GM21360 (cell line): ENCODE measurements at regions not wholly inside any gene's neighbourhood (a gene's known extent, or its start where the extent isn't known, plus 50 kb on each side); places are given as distances from the start of the nearest gene placed in this dataset.
"Not testable (repeated sequence)": the region's sequence is repeated elsewhere in the genome, so short reads cannot be mapped to it uniquely, and the experiment has no call there.

Experiments used
- ATAC-seq: cut with Tn5 transposase; IDR thresholded peaks from one replicate; pipeline ENCODE4 v1.9.1; 2021; ENCODE audit warnings: mild to moderate bottlenecking, moderate library complexity; ENCODE audit not compliant: unreplicated experiment

DNA sequence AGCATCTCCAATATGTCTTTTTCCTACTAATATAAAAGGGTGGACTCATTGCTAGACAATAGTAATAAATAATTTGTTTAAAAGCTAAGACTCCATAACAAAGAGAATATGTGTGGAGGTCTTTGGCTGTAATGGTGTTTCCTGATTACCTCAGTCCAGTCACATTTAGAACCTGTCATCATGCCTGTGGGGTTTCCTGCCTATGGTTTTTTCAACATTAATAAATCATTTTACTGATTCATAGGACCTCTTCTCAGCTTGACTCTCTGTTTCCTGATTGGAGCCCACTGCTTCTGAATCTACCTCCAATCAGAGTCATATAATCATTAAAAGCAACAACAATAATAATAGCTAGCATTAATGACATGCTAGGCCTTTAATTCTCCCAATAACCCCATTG is 52.4 kb upstream of the GNAI1 start:
- no peak for ATAC-seq

DNA sequence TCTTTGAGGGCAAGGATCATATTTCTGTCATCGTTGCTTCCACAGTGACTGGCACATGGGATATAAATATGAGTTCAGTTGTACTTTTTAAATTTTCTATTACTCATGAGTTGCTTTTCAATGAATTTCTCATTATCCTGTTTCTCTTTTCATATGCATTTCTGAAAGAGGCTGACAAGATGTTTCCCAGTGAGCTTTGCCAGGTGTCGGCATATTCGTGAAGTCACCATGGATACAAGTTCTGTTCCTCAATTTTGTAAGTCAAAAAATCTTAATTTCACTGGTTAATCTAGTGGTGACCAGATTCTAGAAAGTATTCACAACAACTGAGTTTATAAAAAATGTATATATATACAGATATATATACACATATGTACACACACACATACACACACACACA is 55.7 kb upstream of the GNAI1 start:
- ATAC-seq = no peak

- no peak for ATAC-seq
Measured at GRCh38 chr7:80078159-80078731, 56.4 kb upstream of the GNAI1 start.

DNA sequence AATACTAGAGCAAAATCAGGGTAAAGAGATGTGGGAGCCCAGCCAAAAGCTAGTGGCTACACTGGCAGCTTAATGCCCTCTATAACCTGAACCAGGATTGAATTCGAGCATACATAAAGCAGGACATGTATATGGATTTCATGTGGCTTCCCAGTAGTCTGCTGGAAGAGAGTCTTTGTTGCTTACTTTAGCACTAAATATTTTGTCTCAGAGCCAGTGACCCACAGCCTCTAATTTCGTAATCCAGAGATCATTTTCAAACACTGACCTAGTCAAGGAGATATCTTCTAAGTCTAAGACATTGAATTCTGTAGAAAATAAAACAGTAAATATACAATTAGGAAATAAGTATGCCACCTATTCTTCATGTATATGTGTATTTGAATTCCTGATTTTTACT is 64.2 kb upstream of the GNAI1 start:
- ATAC-seq = no peak

- ATAC-seq = no peak
Measured at GRCh38 chr7:80066639-80067038, 68.0 kb upstream of the GNAI1 start.

DNA sequence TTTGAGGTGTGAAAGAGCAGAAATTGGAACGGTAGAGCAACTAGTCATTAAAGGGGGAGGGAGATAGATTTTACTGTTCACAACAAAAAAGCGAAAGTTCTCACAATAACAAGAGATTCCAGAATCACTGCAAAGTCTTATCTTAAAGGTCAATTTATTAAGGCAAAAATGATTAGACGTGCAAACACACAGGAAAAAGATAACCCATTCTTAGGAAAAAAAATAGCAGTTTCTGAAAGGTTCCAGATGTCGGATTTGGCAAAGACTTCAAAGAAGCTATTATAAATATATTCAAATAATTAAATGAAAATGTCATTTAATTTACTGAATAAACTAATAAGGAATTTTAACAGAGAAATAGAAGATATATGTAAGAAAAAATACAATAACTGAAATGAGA is 70.8 kb upstream of the GNAI1 start:
- ATAC-seq = no peak

- no peak for ATAC-seq
Measured at GRCh38 chr7:80060218-80060806, 74.3 kb upstream of the GNAI1 start.

GRCh38 chr7:80057488-80057887 is 77.1 kb upstream of the GNAI1 start:
- no peak for ATAC-seq

DNA sequence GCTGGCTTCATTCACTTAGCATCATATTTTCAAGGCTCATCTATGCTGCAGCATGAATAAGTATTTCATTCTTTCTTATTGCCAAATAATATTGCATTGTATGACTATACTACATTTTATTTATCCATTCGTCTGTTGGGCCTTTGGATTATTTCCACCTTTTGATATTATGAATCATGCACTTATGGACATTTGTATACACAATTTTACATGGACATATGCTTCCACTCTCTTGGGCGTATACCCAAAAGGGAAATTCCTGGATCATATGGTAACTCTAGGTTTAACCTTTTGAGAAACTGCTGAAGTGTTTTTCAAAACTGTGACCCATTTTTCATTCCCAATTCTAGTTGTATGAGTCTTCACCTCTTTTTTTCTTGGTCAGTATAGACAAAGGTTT is 80.3 kb upstream of the GNAI1 start:
- no peak for ATAC-seq

DNA sequence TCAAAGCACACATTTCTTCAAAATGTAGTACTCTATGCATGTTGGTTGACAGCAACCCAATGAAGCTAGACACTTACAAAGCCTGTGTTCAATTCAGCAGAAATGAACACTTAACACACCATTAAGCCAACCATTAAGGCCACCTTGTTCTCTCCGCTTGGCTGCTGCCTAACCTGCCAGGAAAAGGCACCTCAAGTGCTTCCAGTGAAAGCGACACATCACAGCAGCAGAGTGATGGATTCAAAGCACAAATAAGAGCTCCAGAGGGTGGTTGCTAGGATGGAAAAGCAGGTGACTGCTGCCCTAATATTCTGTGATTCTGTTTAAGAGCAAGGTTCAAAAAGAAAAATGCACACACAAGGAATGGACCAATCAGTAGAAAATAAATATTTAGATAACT is 81.5 kb upstream of the GNAI1 start:
- ATAC-seq = no peak

- no peak for ATAC-seq
Measured at GRCh38 chr7:80047856-80048459, 86.7 kb upstream of the GNAI1 start.

DNA sequence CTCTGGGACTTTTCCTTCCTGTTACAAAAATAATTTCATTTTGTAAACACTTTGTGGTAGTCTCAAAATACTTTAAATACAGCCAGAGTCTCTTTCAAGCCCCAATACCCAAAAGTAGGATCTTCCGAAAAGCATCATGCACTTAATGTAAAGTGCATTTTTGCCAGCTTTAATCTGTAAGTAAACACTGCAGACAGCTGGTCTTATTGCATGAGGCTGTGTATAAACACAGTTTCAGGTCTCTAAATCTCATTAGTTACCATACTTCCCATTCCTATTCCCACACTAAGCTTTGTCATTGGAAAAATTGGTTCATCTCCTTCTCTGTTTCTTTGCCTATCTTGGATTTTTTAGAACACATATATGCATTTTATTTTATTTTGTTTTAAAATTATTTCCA is 87.6 kb upstream of the GNAI1 start:
- no peak for ATAC-seq

DNA sequence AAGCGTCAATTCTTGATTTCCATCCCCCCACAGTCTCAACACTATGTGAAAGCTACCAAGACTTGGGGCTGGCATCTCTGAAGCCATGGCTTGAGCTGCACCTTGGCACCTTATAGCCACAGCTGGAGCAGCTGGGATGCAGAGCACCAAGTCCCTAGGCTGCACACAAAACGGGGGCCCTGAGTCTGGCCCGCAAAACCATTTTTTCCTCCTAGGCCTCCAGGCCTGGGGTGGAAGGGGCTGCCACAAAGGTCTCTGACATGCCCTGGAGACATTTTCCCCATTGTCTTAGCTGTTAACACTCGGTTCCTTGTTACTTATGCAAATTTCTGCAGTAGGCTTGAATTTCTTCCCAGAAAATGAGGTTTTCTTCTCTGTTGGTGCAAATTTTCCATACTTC is 89.8 kb upstream of the GNAI1 start:
- no peak for ATAC-seq

DNA sequence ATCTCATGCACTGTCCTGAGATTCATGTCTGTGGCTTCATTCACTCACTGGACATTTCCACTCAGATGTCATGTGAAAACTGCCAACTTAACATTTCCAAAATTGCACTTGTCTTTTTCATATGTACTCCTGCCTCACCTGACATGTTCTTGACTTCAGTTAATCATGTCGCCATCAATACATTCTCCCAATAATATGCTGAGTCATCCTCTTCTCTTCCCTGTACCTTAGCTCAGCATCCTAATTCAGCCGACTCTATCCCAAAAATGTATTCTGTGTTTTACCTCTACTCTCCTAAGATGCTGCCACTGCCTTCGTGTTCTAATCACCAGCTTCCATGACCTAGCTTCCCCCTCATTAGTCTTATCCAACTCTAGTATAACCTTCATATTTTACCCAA is 93.9 kb upstream of the GNAI1 start:
- ATAC-seq = no peak

DNA sequence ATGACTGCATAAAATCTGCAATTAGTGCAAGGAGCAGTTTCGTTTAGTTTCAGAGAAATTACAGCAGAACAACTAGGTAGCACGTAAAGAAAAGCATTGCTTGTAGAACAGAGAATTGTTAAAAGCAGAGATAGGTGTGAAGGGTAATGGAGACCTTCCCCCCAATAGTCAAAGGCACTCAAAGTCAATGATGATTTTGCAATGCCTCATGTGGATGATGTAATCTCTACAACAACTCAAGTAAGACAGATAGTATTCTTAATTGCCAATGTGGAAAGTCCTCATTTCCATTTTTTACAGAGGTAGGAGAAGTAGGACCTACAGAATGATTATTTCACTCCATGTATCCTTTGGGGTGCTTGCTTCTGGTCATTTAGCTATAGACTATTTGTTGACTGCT is 94.3 kb upstream of the GNAI1 start:
- ATAC-seq = no peak

- no peak for ATAC-seq
Measured at GRCh38 chr7:80039251-80039884, 95.3 kb upstream of the GNAI1 start.

DNA sequence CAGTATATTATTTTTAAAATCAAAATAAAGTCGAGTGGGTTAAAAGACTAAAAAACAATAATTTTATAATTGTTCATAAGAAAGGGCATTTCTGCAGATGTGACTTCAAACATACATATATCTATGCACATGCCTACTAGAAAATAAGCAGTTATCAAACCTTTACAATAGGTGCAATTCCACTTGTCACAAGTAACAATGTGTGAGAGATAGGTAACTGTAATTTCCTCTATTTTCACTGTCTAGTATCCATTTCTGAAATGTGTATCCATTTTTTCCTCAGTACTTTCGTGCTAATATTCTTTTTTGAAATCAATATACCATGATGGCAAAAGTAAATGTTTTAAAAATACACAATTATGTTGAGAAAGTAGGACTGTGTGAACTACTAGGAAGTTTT is 96.9 kb upstream of the GNAI1 start:
- no peak for ATAC-seq

- no peak for ATAC-seq
Measured at GRCh38 chr7:80036107-80036506, 98.5 kb upstream of the GNAI1 start.

- no peak for ATAC-seq
Measured at GRCh38 chr7:80028717-80029116, 105.9 kb upstream of the GNAI1 start.

DNA sequence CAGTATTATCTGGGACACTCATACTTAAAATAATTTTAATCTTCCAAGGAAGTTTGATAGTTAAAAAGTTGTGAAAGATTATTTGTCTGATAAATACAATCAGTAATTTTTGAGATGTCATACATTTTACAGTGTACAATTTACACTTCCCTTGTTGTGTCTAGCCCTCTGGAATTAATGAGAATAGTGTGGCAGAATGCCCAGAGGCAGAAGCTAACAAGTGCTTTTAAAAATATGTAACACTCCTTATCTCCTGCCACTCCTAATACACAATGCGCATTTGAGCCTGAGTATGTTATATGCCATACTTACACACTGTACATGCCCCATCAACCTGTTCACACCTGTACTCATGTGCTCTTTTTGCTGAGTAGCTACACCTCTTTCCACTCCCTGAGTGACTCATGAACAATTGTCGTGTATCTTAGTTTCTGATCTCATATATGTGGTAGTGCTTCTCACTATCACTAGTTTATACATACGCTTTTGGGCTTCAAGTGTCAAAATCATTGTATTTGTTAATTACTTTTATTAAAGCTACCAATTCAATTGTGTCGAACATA is 106.9 kb upstream of the GNAI1 start:
- ATAC-seq = no peak

GRCh38 chr7:80026766-80027165 is 107.9 kb upstream of the GNAI1 start:
- ATAC-seq = no peak

DNA sequence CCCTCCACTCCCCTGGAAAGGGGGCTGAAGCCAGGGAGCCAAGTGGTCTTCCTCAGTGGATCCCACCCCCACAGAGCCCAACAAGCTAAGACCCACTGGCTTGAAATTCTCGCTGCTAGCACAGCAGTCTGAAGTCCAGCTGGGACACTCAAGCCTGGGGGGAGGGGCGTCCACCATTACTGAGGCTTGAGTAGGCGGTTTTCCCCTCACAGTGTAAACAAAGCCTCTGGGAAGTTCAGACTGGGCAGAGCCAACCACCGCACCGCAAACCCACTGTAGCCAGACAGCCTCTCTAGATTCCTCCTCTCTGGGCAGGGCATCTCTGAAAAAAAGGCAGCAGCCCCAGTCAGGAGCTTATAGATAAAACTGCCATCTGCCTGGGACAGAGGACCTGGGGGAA is 114.4 kb upstream of the GNAI1 start:
- not testable (repeated sequence) for ATAC-seq
